Lower leg skin (tissue), 3 donors: ENCODE measurements at regions not wholly inside any gene's neighbourhood (a gene's known extent, or its start where the extent isn't known, plus 50 kb on each side); places are given as distances from the start of the nearest gene placed in this dataset.

Experiments used
- POLR2A ChIP-seq, 2 donors: fragments of 450-650 bp; IDR thresholded peaks; one replicate each; pipeline ENCODE4 v1.6.1; 2016 to 2017; ENCODE audit warnings: antibody characterized with exemption in 2 of 2, mild to moderate bottlenecking in 1 of 2, moderate library complexity in 1 of 2
- TF ChIP-seq, protein P1 (sequence below), 3 donors: fragments of 450-650 bp; IDR thresholded peaks; one replicate each; pipeline ENCODE4 v1.5.1; 2016; ENCODE audit warnings: antibody characterized with exemption in 3 of 3, mild to moderate bottlenecking in 3 of 3, moderate library complexity in 2 of 3

- TF ChIP-seq, protein P1, sequence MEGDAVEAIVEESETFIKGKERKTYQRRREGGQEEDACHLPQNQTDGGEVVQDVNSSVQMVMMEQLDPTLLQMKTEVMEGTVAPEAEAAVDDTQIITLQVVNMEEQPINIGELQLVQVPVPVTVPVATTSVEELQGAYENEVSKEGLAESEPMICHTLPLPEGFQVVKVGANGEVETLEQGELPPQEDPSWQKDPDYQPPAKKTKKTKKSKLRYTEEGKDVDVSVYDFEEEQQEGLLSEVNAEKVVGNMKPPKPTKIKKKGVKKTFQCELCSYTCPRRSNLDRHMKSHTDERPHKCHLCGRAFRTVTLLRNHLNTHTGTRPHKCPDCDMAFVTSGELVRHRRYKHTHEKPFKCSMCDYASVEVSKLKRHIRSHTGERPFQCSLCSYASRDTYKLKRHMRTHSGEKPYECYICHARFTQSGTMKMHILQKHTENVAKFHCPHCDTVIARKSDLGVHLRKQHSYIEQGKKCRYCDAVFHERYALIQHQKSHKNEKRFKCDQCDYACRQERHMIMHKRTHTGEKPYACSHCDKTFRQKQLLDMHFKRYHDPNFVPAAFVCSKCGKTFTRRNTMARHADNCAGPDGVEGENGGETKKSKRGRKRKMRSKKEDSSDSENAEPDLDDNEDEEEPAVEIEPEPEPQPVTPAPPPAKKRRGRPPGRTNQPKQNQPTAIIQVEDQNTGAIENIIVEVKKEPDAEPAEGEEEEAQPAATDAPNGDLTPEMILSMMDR (IDR thresholded peaks at IDR 0.05) = no peak
- TF ChIP-seq POLR2A (IDR thresholded peaks at IDR 0.05) = no peak
These were observed 130.8 kb upstream of the PCDH20 start for GRCh38 chr13:61546413-61546812.
